HepG2 (cell line): ENCODE measurements at regions not wholly inside any gene's neighbourhood (a gene's known extent, or its start where the extent isn't known, plus 50 kb on each side); places are given as distances from the start of the nearest gene placed in this dataset.

Experiments
- ATAC-seq: fragments of 200-7000 bp; cut with Tn5 transposase; 3 replicates; pipeline ENCODE4 v1.9.1; 2020; ENCODE audit warnings: mild to moderate bottlenecking, moderate library complexity
- BruUV-seq: library from RNA; stranded (reverse); fragments of 400-500 nt; replicated peaks from 2 replicates; lab custom pipeline; 2021; lab: Mats Ljungman, UMichigan
- CTCF ChIA-PET: fragments of 300-600 bp; formaldehyde crosslinking; extraction: SDS; loops from one replicate; lab custom pipeline; 2021; ENCODE audit warnings: low total read pairs, inconsistent platforms, low intra/inter-chr PET ratio; lab: Yijun Ruan, JAX
- POLR2A ChIA-PET: fragments of 350-600 bp; sonication (Branson Sonifier 250); formaldehyde crosslinking; loops from one replicate; lab custom pipeline; 2020; ENCODE audit warnings: antibody characterized with exemption, inconsistent platforms; lab: Yijun Ruan, JAX
- DNase-seq: peaks from one replicate; pipeline ENCODE4 v3.0.0-alpha.2; 2015; ENCODE audit warnings: low spot score
- FAIRE-seq: peaks from 3 replicates; lab custom pipeline; 2011; peaks lifted over from hg19 to GRCh38; lab: Jason Lieb, UNC
- H2AFZ ChIP-seq: one replicate; pipeline ENCODE4 v1.6.1; 2011; ENCODE audit warnings: low read length, inconsistent platforms
- H3K27ac ChIP-seq: fragments of 300-600 bp; 3 replicates; pipeline ENCODE4 v1.8.0; 2011; ENCODE audit warnings: mixed run types, mild to moderate bottlenecking, mixed read lengths, low read length, inconsistent platforms; ENCODE audit not compliant: insufficient read depth; ENCODE audit errors: extremely low read length
- H3K27me3 ChIP-seq, 2 experiments: fragments of 200-600 bp in 1 of 2; 2 replicates in 1 of 2; 3 replicates in 1 of 2; pipeline versions ENCODE4 v1.6.0 to v1.8.0; 2011; ENCODE audit warnings: low read length in 2 of 2, mild to moderate bottlenecking in 2 of 2, moderate library complexity in 2 of 2, inconsistent platforms in 1 of 2; ENCODE audit not compliant: insufficient read depth in 2 of 2, control insufficient read depth in 1 of 2
- H3K36me3 ChIP-seq, 2 experiments: fragments of 200-600 bp in 1 of 2; replicated peaks in 1 of 2; 2 replicates in 1 of 2; 3 replicates in 1 of 2; pipeline versions ENCODE4 v1.5.1 to v1.8.0; 2011; ENCODE audit warnings: low read length in 2 of 2, inconsistent platforms in 1 of 2; ENCODE audit not compliant: insufficient read depth in 2 of 2, control insufficient read depth in 1 of 2
- H3K4me1 ChIP-seq: 2 replicates; pipeline ENCODE4 v1.5.1; 2012; ENCODE audit warnings: low read length, inconsistent platforms; ENCODE audit not compliant: insufficient read depth
- H3K4me2 ChIP-seq: 2 replicates; pipeline ENCODE4 v1.6.0; 2011; ENCODE audit warnings: low read depth, low read length, inconsistent platforms
- H3K4me3 ChIP-seq, 3 experiments: fragments of 200-600 bp in 1 of 3; sonication (generic), shearing (Covaris generic) in 1 of 3; replicated peaks in 1 of 3; 2 replicates each; pipeline ENCODE4 v1.5.1; 2011 to 2016; ENCODE audit warnings: low read length in 3 of 3, inconsistent platforms in 2 of 3, low read depth in 2 of 3, mild to moderate bottlenecking in 2 of 3, control low read depth in 1 of 3, mixed read lengths in 1 of 3; ENCODE audit not compliant: insufficient read depth in 1 of 3
- H3K79me2 ChIP-seq: one replicate; pipeline ENCODE4 v1.6.1; 2011; ENCODE audit warnings: low read length, inconsistent platforms; ENCODE audit not compliant: insufficient read depth
- H3K9ac ChIP-seq: 2 replicates; pipeline ENCODE4 v1.6.0; 2011; ENCODE audit warnings: mild to moderate bottlenecking, low read depth, low read length, inconsistent platforms; ENCODE audit not compliant: insufficient read depth
- H3K9me3 ChIP-seq: 2 replicates; pipeline ENCODE4 v1.5.1; 2012; ENCODE audit warnings: mild to moderate bottlenecking, low read length
- H4K20me1 ChIP-seq: 2 replicates; pipeline ENCODE4 v1.6.0; 2011; ENCODE audit warnings: inconsistent platforms, mild to moderate bottlenecking, low read length, moderate library complexity; ENCODE audit not compliant: insufficient read depth
- GATAD1 ChIP-seq: IDR thresholded peaks from 2 replicates; pipeline ENCODE4 v1.6.1; 2016; ENCODE audit warnings: missing genetic modification reagents, missing compliant biosample characterization
- HNF1A ChIP-seq, 2 experiments: sonication (generic) in 1 of 2; formaldehyde crosslinking in 1 of 2; IDR thresholded peaks; 2 replicates each; pipeline versions ENCODE4 v1.4.0 to v1.6.1; 2016 to 2020; ENCODE audit warnings: borderline replicate concordance in 1 of 2, low read depth in 1 of 2, mild to moderate bottlenecking in 1 of 2, missing genetic modification reagents in 1 of 2
- MAFF ChIP-seq: IDR thresholded peaks from 2 replicates; pipeline ENCODE4 v1.6.1; 2011; ENCODE audit warnings: low read depth, low read length, improper control_type of control experiment
- MAFK ChIP-seq, 2 experiments: IDR thresholded peaks in 1 of 2; conservative IDR thresholded peaks in 1 of 2; 2 replicates each; pipeline ENCODE4 v1.6.1; 2011; ENCODE audit warnings: improper control_type of control experiment in 2 of 2, low read length in 2 of 2
- MXD3 ChIP-seq: IDR thresholded peaks from 2 replicates; pipeline ENCODE4 v1.6.1; 2016; ENCODE audit warnings: mild to moderate bottlenecking, missing biosample characterization, missing genetic modification reagents
- SALL1 ChIP-seq: sonication (generic); formaldehyde crosslinking; IDR thresholded peaks from 2 replicates; pipeline ENCODE4 v1.8.0; 2022; ENCODE audit warnings: mild to moderate bottlenecking, missing genetic modification reagents
- SIN3B ChIP-seq: fragments of 150-350 bp; IDR thresholded peaks from 2 replicates; pipeline ENCODE4 v1.6.1; 2014; ENCODE audit warnings: low read length
- SRY ChIP-seq: sonication (generic); formaldehyde crosslinking; IDR thresholded peaks from 2 replicates; pipeline ENCODE4 v1.8.0; 2022; ENCODE audit warnings: mild to moderate bottlenecking, missing genetic modification reagents
- ZNF329 ChIP-seq: sonication (generic); formaldehyde crosslinking; IDR thresholded peaks from 2 replicates; pipeline ENCODE4 v1.9.0; 2021; ENCODE audit warnings: low read depth, mild to moderate bottlenecking, missing genetic modification reagents
- ZNF484 ChIP-seq: sonication (generic); formaldehyde crosslinking; IDR thresholded peaks from 2 replicates; pipeline ENCODE4 v1.5.1; 2020; ENCODE audit warnings: mild to moderate bottlenecking, low read depth, missing genetic modification reagents, borderline replicate concordance
- ZNF589 ChIP-seq: sonication (generic); formaldehyde crosslinking; conservative IDR thresholded peaks from 2 replicates; pipeline ENCODE4 v1.8.0; 2022; ENCODE audit warnings: mild to moderate bottlenecking, moderate library complexity, missing genetic modification reagents
- ZNF724P ChIP-seq: sonication (generic); formaldehyde crosslinking; IDR thresholded peaks from 2 replicates; pipeline ENCODE4 v1.8.0; 2022; ENCODE audit warnings: missing genetic modification reagents, borderline replicate concordance
- WGBS: methylation state at CpG from one replicate; pipeline ENCODE4 v1.1.6; 2017; ENCODE audit warnings: low lambda C conversion rate; 5-methylcytosine and 5-hydroxymethylcytosine counted together
- in situ Hi-C: cut with HindIII; loops from 2 replicates; pipeline ENCODE4 v1.10.0; 2017; ENCODE audit warnings: low pct_unique_long_range_greater_than_20kb; ENCODE audit not compliant: extremely low pct_ligation_motif_present
- intact Hi-C: fragments of 100-400 bp; cut with micrococcal nuclease; formaldehyde crosslinking; loops from one replicate; pipeline ENCODE4 v1.10.0; 2022; ENCODE audit not compliant: unreplicated experiment

- Histone ChIP-seq H3K27ac (no peak overlapping the region), H2AFZ (no peak overlapping the region), H3K27me3 (no peaks in the 10 kb centered on the region), H3K9ac (no peak overlapping the region), H3K79me2 (no peaks in the 10 kb centered on the region), H3K4me3 (no peak overlapping the region), H4K20me1 (no peaks in the 10 kb centered on the region), H3K4me1 (no peaks in the 10 kb centered on the region), H3K4me2 (no peak overlapping the region), H3K36me3 (no peaks in the 10 kb centered on the region), H3K9me3 (no peaks in the 10 kb centered on the region)
- ATAC-seq = no peak
- ChIA-PET CTCF (no interaction called here), POLR2A (no interaction called here)
- no TSS peak for BruUV-seq
- TF ChIP-seq MAFF (peak; percentile 82), GATAD1 (CRISPR knock-in tag) (no peak), MAFK (conservative IDR thresholded peaks at IDR 0.05 in 1 of 2, IDR thresholded peaks at IDR 0.05 in 1 of 2; ENCODE audit: low read length in 2 of 2) (peak; percentile 61 to 89)
- no peak for FAIRE-seq
- in situ Hi-C loops (no loop called here), intact Hi-C loops (loop anchor here (10.0 kb wide), 1 partner anchor 1167 kb away; no protein-coding TSS in a partner anchor)
- no peak for DNase-seq
- WGBS = 57% methylated on average over 3 of the region's 3 CpGs
Measured at GRCh38 chr2:53227535-53227934, 540.1 kb upstream of the CHAC2 start.

GRCh38 chr2:53220969-53221368 is 546.6 kb upstream of the CHAC2 start:
- Histone ChIP-seq H4K20me1 (no peaks in the 10 kb centered on the region), H3K27me3 (no peaks in the 10 kb centered on the region), H3K4me1 (no peaks in the 10 kb centered on the region), H3K9me3 (no peaks in the 10 kb centered on the region), H3K9ac (no peak overlapping the region), H3K27ac (no peak overlapping the region), H3K36me3 (no peaks in the 10 kb centered on the region), H2AFZ (no peak overlapping the region), H3K4me2 (no peak overlapping the region), H3K4me3 (no peak overlapping the region), H3K79me2 (no peaks in the 10 kb centered on the region)
- no peak for FAIRE-seq
- no peak for TF ChIP-seq SIN3B
- no peak for TF ChIP-seq SRY (CRISPR knock-in tag)
- no peak for TF ChIP-seq ZNF484 (CRISPR knock-in tag)
- no peak for TF ChIP-seq ZNF329
- TF ChIP-seq ZNF589 (CRISPR knock-in tag) = no peak
- no peak for TF ChIP-seq MXD3 (CRISPR knock-in tag)
- TF ChIP-seq SALL1 (CRISPR knock-in tag) = no peak
- TF ChIP-seq HNF1A (IDR thresholded peaks at IDR 0.05; ENCODE audit: low read depth) = no peak
- no peak for TF ChIP-seq HNF1A (CRISPR knock-in tag; IDR thresholded peaks at IDR 0.05; ENCODE audit: borderline replicate concordance)
- no peak for TF ChIP-seq ZNF724P (CRISPR knock-in tag)
- no TSS peak for BruUV-seq
- POLR2A ChIA-PET = no interaction called here
- CTCF ChIA-PET = no interaction called here
- no peak for DNase-seq
- 6% methylated on average over 3 of the region's 3 CpGs for WGBS
- in situ Hi-C loops (no loop called here), intact Hi-C loops (loop anchor here (10.0 kb wide), 1 partner anchor 1174 kb away; no protein-coding TSS in a partner anchor)
- ATAC-seq = no peak
